A549 (cell line): ENCODE measurements at regions not wholly inside any gene's neighbourhood (a gene's known extent, or its start where the extent isn't known, plus 50 kb on each side); places are given as distances from the start of the nearest gene placed in this dataset.

ENCODE experiments used
- ATAC-seq, 2 experiments: fragments of 200-7000 bp in 1 of 2; fragments of >200 bp in 1 of 2; cut with Nextera tagmentation in 1 of 2; cut with Tn5 transposase in 1 of 2; 3 replicates each; pipeline versions ENCODE4 v1.8.0 to v1.9.1; 2018 to 2020; ENCODE audit warnings: mild to moderate bottlenecking in 1 of 2, moderate library complexity in 1 of 2
- CTCF ChIA-PET: fragments of 300-600 bp; sonication (Branson Sonifier 250); formaldehyde crosslinking; extraction: SDS; loops from one replicate; lab custom pipeline; 2021; ENCODE audit warnings: antibody characterized with exemption, inconsistent platforms; lab: Yijun Ruan, JAX
- POLR2A ChIA-PET: fragments of 350-600 bp; formaldehyde crosslinking; extraction: SDS; loops from one replicate; lab custom pipeline; 2021; ENCODE audit warnings: antibody characterized with exemption, inconsistent platforms; lab: Yijun Ruan, JAX
- DNase-seq, 2 experiments: peaks; one replicate each; pipeline versions ENCODE4 v3.0.0 to v3.0.0-alpha.2; 2011 to 2016; ENCODE audit warnings: low read depth in 1 of 2, low spot score in 1 of 2
- FAIRE-seq: peaks from 2 replicates; lab custom pipeline; 2011; peaks lifted over from hg19 to GRCh38; lab: Jason Lieb, UNC
- H3K27ac ChIP-seq, 2 experiments: fragments of >200 bp; sonication (Bioruptor Twin); formaldehyde crosslinking; 3 replicates each; pipeline ENCODE4 v1.5.1; 2016 to 2017
- H3K4me1 ChIP-seq: fragments of >200 bp; sonication (Bioruptor Twin); formaldehyde crosslinking; 3 replicates; pipeline ENCODE4 v1.6.1; 2016
- H3K4me2 ChIP-seq: fragments of >200 bp; sonication (Bioruptor Twin); formaldehyde crosslinking; 3 replicates; pipeline ENCODE4 v1.6.1; 2016
- H3K4me3 ChIP-seq: fragments of >200 bp; sonication (Bioruptor Twin); formaldehyde crosslinking; 3 replicates; pipeline ENCODE4 v1.5.1; 2016
- H3K9me3 ChIP-seq: fragments of >200 bp; sonication (Bioruptor Twin); formaldehyde crosslinking; 3 replicates; pipeline ENCODE4 v1.6.1; 2016
- CBX2 ChIP-seq: fragments of 200-600 bp; sonication (generic); IDR thresholded peaks from 2 replicates; pipeline ENCODE4 v1.6.1; 2016; ENCODE audit warnings: low read depth, mild to moderate bottlenecking, borderline replicate concordance
- CBX8 ChIP-seq: fragments of 200-600 bp; sonication (generic); IDR thresholded peaks from 2 replicates; pipeline ENCODE4 v1.6.1; 2016
- EP300 ChIP-seq, 2 experiments: fragments of >200 bp; sonication (Bioruptor Twin); formaldehyde crosslinking; IDR thresholded peaks; 2 replicates in 1 of 2; 3 replicates in 1 of 2; pipeline ENCODE4 v1.6.1; 2016 to 2017
- ESRRA ChIP-seq: fragments of 150-350 bp; IDR thresholded peaks from 2 replicates; pipeline ENCODE4 v1.6.1; 2014; ENCODE audit warnings: mild to moderate bottlenecking, low read length, borderline replicate concordance
- FOSB ChIP-seq: fragments of 250-450 bp; sonication (Bioruptor Pico); IDR thresholded peaks from 2 replicates; pipeline ENCODE4 v1.5.0; 2020; ENCODE audit warnings: mild to moderate bottlenecking, moderate library complexity
- FOSL2 ChIP-seq, 2 experiments: fragments of 450-650 bp in 1 of 2; fragments of >200 bp in 1 of 2; sonication (Bioruptor Twin) in 1 of 2; formaldehyde crosslinking; IDR thresholded peaks; 2 replicates each; pipeline versions ENCODE4 v1.5.0 to v1.6.1; 2016 to 2020; ENCODE audit warnings: mild to moderate bottlenecking in 1 of 2, moderate library complexity in 1 of 2
- HDAC2 ChIP-seq: fragments of 200-600 bp; sonication (generic); IDR thresholded peaks from 2 replicates; pipeline ENCODE4 v1.6.1; 2016
- JUN ChIP-seq, 2 experiments: fragments of >200 bp; sonication (Bioruptor Twin); formaldehyde crosslinking; IDR thresholded peaks; 2 replicates in 1 of 2; 3 replicates in 1 of 2; pipeline ENCODE4 v1.6.1; 2016 to 2017
- KDM1A ChIP-seq: fragments of 200-600 bp; sonication (generic); IDR thresholded peaks from 2 replicates; pipeline ENCODE4 v1.6.1; 2016; ENCODE audit warnings: low read depth, mild to moderate bottlenecking
- MAZ ChIP-seq: fragments of 150-350 bp; IDR thresholded peaks from 2 replicates; pipeline ENCODE4 v1.6.1; 2014; ENCODE audit warnings: antibody characterized with exemption, low read depth, low read length, borderline replicate concordance
- MYC ChIP-seq: IDR thresholded peaks from 2 replicates; pipeline ENCODE4 v1.6.1; 2012; ENCODE audit warnings: mild to moderate bottlenecking, inconsistent platforms, low read length, improper control_type of control experiment, borderline replicate concordance
- NR3C1 ChIP-seq: fragments of >200 bp; sonication (Bioruptor Twin); formaldehyde crosslinking; IDR thresholded peaks from 3 replicates; pipeline ENCODE4 v1.6.1; 2017
- POLR2A ChIP-seq: IDR thresholded peaks from 2 replicates; pipeline ENCODE4 v1.6.1; 2012; ENCODE audit warnings: mild to moderate bottlenecking, low read length
- RFX5 ChIP-seq: fragments of 450-650 bp; IDR thresholded peaks from 2 replicates; pipeline ENCODE4 v1.7.1; 2014; ENCODE audit warnings: antibody characterized with exemption, mild to moderate bottlenecking, moderate library complexity
- TP53 ChIP-seq: fragments of 250-450 bp; sonication (Bioruptor Pico); IDR thresholded peaks from 2 replicates; pipeline ENCODE4 v1.5.0; 2021; ENCODE audit warnings: mild to moderate bottlenecking, moderate library complexity
- ZNF302 ChIP-seq: fragments of 250-450 bp; sonication (Bioruptor Pico); IDR thresholded peaks from 2 replicates; pipeline ENCODE4 v1.9.0; 2021; ENCODE audit warnings: inconsistent platforms, mild to moderate bottlenecking, moderate library complexity
- ZSCAN20 ChIP-seq: fragments of 250-450 bp; sonication (Bioruptor Pico); IDR thresholded peaks from 2 replicates; pipeline ENCODE4 v1.8.0; 2022; ENCODE audit warnings: mild to moderate bottlenecking, moderate library complexity
- WGBS: methylation state at CpG from one replicate; pipeline ENCODE4 v1.1.6; 2017; ENCODE audit errors: missing lambda C conversion rate; 5-methylcytosine and 5-hydroxymethylcytosine counted together
- TF ChIP-seq, protein P1 (sequence below): fragments of 450-650 bp; IDR thresholded peaks from 2 replicates; pipeline ENCODE4 v1.6.1; 2014; ENCODE audit warnings: antibody characterized with exemption
- TF ChIP-seq, protein P2 (sequence below): fragments of 200-600 bp; sonication (generic); IDR thresholded peaks from 2 replicates; pipeline ENCODE4 v1.6.1; 2016; ENCODE audit warnings: antibody characterized with exemption, mild to moderate bottlenecking, moderate library complexity
- TF ChIP-seq, protein P3 (sequence below): fragments of >200 bp; sonication (Bioruptor Twin); formaldehyde crosslinking; IDR thresholded peaks from 3 replicates; pipeline ENCODE4 v1.6.1; 2016
- TF ChIP-seq, protein P4 (sequence below): fragments of 150-350 bp; IDR thresholded peaks from 2 replicates; pipeline ENCODE4 v1.6.1; 2014; ENCODE audit warnings: low read depth, mild to moderate bottlenecking, low read length

DNA sequence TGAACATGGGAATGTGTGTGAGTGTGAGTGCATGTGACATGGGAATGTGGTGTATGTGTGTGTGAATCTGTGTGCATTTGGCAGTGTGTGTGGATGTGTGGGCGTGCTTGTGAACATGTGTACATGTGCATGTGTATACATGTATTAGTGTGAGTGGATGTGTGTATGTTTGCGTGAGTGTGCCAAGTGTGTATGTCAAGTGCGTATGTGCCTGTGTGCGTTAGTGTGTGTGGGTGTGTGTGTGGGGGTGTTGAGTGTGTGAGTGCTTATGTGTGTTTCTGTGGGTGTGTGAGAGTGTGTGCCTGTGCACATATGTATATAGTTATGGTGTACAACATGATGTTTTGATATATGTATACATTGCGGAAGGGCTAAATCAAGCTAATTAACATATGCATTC, 244.3 kb downstream of the GADD45G start:
- no peak for ATAC-seq
- ChIA-PET POLR2A (no interaction called here), CTCF (no interaction called here)
- H3K4me2 ChIP-seq: no peak overlapping the region
- 73% methylated on average over 5 of the region's 5 CpGs for WGBS
- DNase-seq: no peak
- H3K4me3 ChIP-seq: no peak overlapping the region
- H3K27ac ChIP-seq: no peak overlapping the region
- TF ChIP-seq ZSCAN20 (no peak), CBX2 (no peak), FOSB (CRISPR knock-in tag) (no peak), EP300 (IDR thresholded peaks at IDR 0.05) (no peak), FOSL2 (IDR thresholded peaks at IDR 0.05) (no peak), FOSL2 (CRISPR knock-in tag; IDR thresholded peaks at IDR 0.05) (no peak), KDM1A (no peak), CBX8 (no peak), HDAC2 (no peak)
- TF ChIP-seq, protein P1, sequence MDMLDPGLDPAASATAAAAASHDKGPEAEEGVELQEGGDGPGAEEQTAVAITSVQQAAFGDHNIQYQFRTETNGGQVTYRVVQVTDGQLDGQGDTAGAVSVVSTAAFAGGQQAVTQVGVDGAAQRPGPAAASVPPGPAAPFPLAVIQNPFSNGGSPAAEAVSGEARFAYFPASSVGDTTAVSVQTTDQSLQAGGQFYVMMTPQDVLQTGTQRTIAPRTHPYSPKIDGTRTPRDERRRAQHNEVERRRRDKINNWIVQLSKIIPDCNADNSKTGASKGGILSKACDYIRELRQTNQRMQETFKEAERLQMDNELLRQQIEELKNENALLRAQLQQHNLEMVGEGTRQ: no peak
- TF ChIP-seq, all 56 proteins: peak for 0
- Histone ChIP-seq H3K4me1 (no peaks in the 10 kb centered on the region), H3K9me3 (no peaks in the 10 kb centered on the region)
- no peak for FAIRE-seq

DNA sequence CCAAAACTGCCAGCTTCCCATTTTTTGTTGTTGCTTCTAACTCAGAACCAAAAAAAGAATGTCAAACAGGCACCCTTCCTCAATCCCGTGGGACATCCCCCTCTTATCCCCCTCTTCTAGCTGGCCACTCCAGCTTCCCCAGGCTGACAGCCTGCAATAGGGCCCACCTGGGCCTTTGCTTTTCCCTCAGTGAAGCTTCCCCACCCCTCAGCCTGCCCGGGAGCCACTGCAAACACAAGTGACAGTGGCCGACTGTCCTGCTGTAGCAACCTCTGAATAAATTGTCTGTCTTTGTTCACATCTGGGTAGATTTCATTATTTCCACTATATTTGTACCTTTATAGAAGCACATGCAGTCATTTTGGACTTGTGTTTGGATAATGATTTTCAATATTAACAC, 245.3 kb downstream of the GADD45G start:
- no peak for ATAC-seq
- H3K4me2 ChIP-seq: no peak overlapping the region
- CTCF ChIA-PET: no interaction called here
- no peak overlapping the region for H3K27ac ChIP-seq
- POLR2A ChIA-PET: no interaction called here
- H3K4me1 ChIP-seq: no peaks in the 10 kb centered on the region
- TF ChIP-seq MYC (no peak), ZSCAN20 (no peak), RFX5 (no peak), CBX2 (no peak), NR3C1 (no peak), ZNF302 (CRISPR knock-in tag) (no peak), MAZ (no peak), HDAC2 (no peak), JUN (IDR thresholded peaks at IDR 0.05) (no peak), ESRRA (no peak), POLR2A (no peak)
- TF ChIP-seq, protein P2, sequence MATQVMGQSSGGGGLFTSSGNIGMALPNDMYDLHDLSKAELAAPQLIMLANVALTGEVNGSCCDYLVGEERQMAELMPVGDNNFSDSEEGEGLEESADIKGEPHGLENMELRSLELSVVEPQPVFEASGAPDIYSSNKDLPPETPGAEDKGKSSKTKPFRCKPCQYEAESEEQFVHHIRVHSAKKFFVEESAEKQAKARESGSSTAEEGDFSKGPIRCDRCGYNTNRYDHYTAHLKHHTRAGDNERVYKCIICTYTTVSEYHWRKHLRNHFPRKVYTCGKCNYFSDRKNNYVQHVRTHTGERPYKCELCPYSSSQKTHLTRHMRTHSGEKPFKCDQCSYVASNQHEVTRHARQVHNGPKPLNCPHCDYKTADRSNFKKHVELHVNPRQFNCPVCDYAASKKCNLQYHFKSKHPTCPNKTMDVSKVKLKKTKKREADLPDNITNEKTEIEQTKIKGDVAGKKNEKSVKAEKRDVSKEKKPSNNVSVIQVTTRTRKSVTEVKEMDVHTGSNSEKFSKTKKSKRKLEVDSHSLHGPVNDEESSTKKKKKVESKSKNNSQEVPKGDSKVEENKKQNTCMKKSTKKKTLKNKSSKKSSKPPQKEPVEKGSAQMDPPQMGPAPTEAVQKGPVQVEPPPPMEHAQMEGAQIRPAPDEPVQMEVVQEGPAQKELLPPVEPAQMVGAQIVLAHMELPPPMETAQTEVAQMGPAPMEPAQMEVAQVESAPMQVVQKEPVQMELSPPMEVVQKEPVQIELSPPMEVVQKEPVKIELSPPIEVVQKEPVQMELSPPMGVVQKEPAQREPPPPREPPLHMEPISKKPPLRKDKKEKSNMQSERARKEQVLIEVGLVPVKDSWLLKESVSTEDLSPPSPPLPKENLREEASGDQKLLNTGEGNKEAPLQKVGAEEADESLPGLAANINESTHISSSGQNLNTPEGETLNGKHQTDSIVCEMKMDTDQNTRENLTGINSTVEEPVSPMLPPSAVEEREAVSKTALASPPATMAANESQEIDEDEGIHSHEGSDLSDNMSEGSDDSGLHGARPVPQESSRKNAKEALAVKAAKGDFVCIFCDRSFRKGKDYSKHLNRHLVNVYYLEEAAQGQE: no peak
- TF ChIP-seq, protein P3, sequence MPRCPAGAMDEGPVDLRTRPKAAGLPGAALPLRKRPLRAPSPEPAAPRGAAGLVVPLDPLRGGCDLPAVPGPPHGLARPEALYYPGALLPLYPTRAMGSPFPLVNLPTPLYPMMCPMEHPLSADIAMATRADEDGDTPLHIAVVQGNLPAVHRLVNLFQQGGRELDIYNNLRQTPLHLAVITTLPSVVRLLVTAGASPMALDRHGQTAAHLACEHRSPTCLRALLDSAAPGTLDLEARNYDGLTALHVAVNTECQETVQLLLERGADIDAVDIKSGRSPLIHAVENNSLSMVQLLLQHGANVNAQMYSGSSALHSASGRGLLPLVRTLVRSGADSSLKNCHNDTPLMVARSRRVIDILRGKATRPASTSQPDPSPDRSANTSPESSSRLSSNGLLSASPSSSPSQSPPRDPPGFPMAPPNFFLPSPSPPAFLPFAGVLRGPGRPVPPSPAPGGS: no peak
- no peak for FAIRE-seq
- H3K9me3 ChIP-seq: no peaks in the 10 kb centered on the region
- H3K4me3 ChIP-seq: no peak overlapping the region
- DNase-seq: no peak
- 3% methylated on average over 3 of the region's 3 CpGs for WGBS

DNA sequence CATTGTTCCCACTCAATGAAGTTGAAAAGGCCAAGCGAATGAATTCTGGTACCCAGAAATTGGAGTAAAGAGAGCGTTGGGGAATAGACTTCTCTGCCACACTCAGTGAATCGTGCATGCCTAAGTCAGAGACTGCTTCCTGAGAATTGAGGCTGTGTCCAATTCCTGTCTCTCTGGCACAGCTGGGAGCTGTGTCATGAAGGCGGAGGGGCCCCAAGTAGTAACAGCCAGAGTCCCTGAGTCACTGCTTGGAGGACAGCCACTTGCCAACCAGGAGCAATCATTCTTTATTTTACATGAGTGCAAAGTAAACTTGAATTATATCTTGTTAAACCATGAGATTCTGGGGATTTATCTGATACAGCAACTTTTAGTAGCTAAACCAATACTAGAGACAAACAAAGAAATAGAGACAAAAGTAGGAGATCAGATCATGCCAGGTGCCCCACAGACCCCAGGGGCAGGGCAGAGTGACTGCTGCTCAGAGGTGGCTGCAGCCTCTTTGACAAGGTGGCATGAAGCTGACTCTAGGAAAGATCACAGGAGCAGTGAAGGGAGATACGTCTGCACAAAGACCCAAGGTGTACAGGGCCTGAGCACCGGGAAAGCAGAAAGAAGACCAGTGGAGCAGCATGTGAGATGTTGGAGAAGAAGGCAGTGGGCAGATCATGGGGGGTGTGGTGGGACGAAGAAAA, 246.0 kb downstream of the GADD45G start:
- WGBS: 39% methylated on average over 7 of the region's 7 CpGs
- Histone ChIP-seq H3K9me3 (no peaks in the 10 kb centered on the region), H3K4me1 (no peaks in the 10 kb centered on the region), H3K4me2 (no peak overlapping the region), H3K27ac (no peak overlapping the region), H3K4me3 (no peak overlapping the region)
- ATAC-seq (no peak), FAIRE-seq (no peak), DNase-seq (no peak)
- TF ChIP-seq, protein P4, sequence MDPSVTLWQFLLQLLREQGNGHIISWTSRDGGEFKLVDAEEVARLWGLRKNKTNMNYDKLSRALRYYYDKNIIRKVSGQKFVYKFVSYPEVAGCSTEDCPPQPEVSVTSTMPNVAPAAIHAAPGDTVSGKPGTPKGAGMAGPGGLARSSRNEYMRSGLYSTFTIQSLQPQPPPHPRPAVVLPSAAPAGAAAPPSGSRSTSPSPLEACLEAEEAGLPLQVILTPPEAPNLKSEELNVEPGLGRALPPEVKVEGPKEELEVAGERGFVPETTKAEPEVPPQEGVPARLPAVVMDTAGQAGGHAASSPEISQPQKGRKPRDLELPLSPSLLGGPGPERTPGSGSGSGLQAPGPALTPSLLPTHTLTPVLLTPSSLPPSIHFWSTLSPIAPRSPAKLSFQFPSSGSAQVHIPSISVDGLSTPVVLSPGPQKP: no peak
- no peak for TF ChIP-seq ESRRA
- no peak for TF ChIP-seq TP53 (CRISPR knock-in tag)
- CTCF ChIA-PET: no interaction called here
- POLR2A ChIA-PET: no interaction called here
